Dedifferentiated amniotic fluid mesenchymal stem cell (primary cell): ENCODE measurements at regions not wholly inside any gene's neighbourhood (a gene's known extent, or its start where the extent isn't known, plus 50 kb on each side); places are given as distances from the start of the nearest gene placed in this dataset.
"Not testable (repeated sequence)": the region's sequence is repeated elsewhere in the genome, so short reads cannot be mapped to it uniquely, and the experiment has no call there.

ENCODE experiments used
- DNase-seq: peaks from one replicate; pipeline ENCODE4 v3.0.0-alpha.2; 2016; ENCODE audit errors: extremely low spot score

DNA sequence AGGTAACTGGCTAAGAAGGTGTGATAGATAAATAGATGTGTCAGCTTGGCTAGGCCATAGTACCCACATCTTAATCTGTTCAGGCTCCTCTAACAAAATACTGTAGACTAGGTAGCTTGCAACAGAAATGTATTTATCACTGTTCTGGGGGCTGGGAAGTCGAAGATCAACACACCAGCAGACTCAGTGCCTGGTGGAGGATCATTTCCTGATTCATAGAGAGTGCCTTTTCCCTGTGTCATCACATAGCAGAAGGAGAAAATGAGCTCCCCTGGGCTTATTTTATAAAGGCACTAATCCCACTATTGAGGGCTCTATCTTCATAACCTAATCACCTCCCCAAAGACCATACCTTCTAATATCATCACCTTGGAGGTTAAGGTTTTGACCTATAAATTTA lies 532.7 kb upstream of the OLFM3 start:
- no peak for DNase-seq

DNA sequence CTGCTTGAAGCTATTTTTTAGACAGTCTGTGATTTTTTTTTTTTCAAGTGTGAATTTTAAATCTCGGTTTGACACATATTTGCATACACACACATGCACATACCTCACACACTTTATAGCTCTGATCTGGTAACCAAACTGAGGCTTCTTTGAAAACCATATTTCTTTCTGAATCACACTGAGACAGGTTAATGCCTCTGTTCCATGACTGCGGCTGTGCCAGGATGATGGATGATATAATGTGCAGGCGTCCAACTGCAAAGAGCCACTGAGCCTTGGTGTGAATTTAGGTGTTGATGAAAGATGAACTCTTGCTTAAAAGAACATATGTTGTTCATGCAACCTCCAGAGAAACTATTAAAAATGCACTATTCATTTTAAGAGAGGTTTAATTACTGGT lies 504.0 kb upstream of the OLFM3 start:
- DNase-seq, result no peak

DNA sequence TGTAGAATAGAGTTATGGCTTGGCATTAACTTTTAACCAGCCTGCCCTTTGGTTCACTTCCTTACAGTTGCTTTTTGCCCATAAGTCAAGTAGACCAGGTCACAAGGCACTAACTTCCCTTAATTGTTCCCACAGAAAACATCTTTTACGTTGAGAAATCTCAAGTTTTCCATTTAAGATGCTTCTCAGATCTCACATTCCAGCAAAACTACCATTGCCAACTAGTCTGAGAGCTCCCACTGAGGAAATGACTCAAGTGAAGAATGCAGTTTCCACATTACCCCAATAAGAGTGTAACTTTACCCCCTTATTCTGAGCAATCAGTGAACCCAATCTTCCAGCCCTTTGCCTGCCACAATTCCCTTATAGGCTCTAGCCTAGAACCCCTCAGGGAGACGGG lies 502.2 kb upstream of the OLFM3 start:
- no peak for DNase-seq

DNA sequence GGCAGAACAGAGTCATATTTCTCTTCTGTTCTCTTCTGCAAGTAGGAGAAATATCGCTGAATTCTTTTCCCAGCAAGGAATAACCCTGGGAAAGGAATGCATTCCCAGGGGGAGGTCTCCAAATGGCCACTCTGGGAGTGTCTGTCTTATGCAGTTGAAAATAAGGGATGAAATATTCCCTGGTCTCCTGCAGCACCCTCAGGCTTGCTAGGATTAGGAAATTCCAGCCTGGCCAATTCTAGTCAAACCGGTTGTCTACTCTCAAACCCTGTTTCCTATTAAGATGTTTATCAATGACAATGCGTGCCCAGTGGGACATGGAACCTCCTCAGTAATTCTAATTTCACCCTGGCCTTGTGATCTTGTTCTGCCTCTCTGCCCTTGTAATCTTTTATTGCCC lies 501.1 kb upstream of the OLFM3 start:
- DNase-seq, result not testable (repeated sequence)

DNA sequence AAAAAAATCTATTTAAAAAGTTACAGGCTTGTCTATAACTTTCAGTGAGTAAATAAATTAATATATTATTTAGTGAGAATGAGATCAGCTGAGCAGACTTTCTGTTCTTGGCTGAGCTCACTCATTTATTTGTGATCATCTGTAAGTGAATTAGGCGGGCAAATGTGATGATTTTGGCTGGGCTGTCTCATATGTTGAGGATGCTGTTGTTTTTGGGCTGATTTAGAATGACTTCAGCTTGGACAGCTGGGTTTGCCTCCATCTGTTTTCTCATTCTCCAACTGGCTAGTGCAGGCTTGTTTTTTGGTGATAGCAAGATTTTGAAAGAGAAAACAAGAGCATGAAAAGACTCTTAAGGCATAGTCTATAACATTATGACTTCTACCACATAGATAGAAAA lies 475.8 kb upstream of the OLFM3 start:
- no peak for DNase-seq

DNA sequence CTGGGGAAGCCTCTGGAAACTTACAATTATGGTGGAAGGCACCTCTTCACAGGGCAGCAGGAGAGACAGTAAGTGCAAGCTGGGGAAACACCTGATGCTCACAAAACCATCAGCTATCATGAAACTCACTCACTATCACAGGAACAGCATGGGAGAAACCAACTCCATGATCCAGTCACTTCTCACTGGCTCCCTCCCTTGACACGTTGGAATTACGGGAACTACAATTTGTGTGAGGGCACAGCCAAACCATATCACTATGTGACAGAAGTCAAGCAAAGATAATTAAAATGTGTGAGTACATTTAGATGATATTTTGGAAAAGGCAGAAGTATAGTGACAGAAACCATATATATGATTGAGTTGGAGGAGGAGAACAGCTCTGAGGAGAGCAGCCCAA lies 474.0 kb upstream of the OLFM3 start:
- DNase-seq, result no peak

DNA sequence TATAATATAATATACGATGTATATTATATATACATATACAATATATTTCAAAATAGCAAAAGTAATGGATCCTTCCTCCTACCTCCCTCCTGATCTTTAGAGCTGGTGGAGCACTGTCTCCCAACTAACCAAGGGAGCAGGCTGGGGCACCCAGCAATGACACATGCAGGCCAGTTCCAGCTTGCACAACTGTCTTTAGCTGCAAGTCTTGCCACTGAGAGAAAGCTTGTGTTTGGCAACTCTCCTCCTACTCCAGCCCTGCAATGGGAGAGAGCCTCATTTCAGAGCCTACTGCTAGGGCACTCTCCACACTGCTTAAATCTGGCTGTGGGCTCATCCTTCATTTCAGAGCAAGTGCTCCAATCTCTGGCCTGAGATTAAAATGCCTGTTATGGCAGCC lies 469.8 kb upstream of the OLFM3 start:
- no peak for DNase-seq

DNA sequence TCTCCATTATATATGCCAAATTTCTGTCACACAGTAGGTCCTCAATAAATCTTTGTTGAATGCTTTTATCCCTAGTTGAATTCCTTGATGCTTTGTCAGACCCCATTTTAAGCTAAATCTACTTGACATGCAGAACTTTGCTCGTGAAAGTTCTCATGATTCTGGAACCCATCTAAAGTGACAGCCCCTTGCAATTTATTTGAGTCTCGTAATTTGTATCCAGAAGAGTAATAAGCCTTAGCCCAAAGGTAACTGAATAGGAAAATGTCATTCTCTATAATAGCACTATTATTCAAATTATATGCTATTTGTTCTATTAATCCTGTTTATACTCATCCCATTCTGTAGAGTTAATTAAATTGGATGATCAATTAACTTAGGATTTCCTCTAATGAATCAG lies 466.6 kb upstream of the OLFM3 start:
- DNase-seq, result no peak

DNA sequence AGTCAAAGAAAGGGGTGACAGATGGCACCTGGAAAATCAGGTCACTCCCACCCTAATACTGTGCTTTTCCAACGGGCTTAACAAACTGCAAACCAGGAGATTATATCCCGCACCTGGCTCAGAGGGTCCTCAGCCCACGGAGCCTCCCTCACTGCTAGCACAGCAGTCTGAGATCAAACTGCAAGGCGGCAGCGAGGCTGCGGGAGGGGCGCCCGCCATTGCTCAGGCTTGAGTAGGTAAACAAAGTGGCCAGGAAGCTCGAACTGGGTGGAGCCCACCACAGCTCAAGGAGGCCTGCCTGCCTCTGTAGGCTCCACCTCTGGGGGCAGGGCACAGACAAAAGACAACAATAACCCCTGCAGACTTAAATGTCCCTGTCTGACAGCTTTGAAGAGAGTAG lies 445.6 kb upstream of the OLFM3 start:
- not testable (repeated sequence) for DNase-seq

DNA sequence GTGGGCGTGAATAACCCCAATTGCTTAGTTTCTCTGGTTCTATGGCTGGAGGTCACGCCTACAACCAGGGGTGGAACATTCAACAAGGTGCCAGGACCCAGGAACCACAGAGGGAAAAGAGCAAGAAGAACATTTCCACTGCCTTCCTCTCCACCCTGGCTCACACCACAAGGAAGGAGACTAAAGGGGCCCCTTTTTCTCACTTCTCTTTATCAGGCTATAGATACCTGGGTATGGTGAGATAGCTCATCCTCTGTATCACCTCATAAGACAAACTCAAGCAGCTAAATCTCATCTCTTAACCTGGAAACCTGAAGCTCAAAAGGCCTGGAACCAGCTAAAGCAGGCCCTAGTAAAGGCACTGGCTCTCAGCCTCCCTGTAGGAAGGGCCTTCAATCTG lies 438.8 kb upstream of the OLFM3 start:
- DNase-seq, result no peak

DNA sequence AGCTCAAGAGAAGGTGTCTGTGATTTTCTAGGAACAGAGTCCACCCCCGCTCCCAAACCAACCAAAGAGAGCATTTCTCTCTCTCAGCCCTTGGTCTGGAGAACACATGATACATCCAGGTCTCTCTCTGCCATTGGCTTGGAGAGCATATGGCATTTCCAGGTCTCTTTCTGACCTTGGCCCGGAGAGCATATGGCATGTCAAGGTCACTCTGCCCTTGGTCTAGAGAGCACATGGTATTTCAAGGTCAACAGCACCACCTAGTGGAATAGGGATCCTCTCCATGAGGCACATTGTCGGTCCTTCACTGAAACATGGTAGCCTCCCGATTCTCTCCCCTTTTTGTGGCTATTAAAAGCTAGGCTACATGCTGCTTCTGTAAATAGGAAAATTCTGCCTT lies 437.7 kb upstream of the OLFM3 start:
- DNase-seq, result no peak

DNA sequence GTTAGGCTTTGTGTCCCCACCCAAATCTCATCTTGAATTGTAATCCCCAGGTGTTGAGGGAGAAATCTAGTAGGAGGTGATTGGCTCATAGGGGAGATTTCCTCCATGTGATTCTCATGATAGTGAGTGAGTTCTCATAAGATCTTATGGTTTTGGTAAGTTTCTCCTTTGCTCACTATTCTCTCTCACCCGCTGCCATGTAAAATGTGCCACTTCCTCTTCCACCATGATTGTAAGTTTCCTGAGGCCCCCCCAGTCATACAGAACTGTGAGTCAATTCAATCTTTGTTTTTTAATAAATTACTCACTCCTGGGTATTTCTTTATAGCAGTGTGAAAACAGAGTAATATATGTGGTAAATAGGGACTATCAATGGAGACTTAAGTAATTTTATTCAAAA lies 434.5 kb upstream of the OLFM3 start:
- no peak for DNase-seq

DNA sequence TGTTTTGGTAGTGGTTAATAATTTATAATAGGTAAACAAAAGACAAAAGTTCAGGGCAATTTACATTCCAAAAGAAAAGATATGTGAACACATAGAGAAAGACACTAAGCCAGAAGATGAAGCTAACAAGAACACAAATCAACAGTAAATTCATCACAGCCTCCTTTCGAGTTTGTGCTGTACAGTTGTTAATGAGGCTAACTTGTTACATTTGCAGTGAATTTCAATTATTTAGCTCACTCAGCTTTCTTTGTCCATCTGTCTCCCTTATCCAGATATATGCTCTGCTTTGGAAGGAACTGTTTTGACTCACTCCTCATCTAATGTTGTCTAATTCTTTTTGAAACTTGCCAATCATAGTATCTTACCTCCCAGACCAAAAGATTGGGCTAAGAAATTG lies 423.3 kb upstream of the OLFM3 start:
- DNase-seq, result no peak
